H9 (cell line): ENCODE measurements at regions not wholly inside any gene's neighbourhood (a gene's known extent, or its start where the extent isn't known, plus 50 kb on each side); places are given as distances from the start of the nearest gene placed in this dataset.

Experiments used
- DNase-seq: peaks from one replicate; pipeline ENCODE4 v3.0.0-alpha.2; 2017
- H2AFZ ChIP-seq: one replicate; pipeline ENCODE4 v1.6.1; 2013; ENCODE audit warnings: mild to moderate bottlenecking, low read length, control low read depth, moderate library complexity
- H2AK5ac ChIP-seq: 2 replicates; pipeline ENCODE4 v1.6.1; 2013; ENCODE audit warnings: low read length, control low read depth, mixed read lengths; ENCODE audit not compliant: insufficient read length
- H2BK120ac ChIP-seq: one replicate; pipeline ENCODE4 v1.6.1; 2013; ENCODE audit warnings: low read depth, mild to moderate bottlenecking, low read length, control low read depth, inconsistent platforms; ENCODE audit not compliant: poor library complexity, severe bottlenecking
- H2BK12ac ChIP-seq: 2 replicates; pipeline ENCODE4 v1.6.1; 2013; ENCODE audit warnings: low read length, control low read depth, mixed read lengths, low read depth; ENCODE audit not compliant: insufficient read length
- H2BK15ac ChIP-seq: 2 replicates; pipeline ENCODE4 v1.6.1; 2013; ENCODE audit warnings: low read depth, low read length, control low read depth
- H2BK20ac ChIP-seq: one replicate; pipeline ENCODE4 v1.6.1; 2013; ENCODE audit warnings: low read depth, mild to moderate bottlenecking, low read length, control low read depth, inconsistent platforms; ENCODE audit not compliant: poor library complexity, severe bottlenecking
- H2BK5ac ChIP-seq: 2 replicates; pipeline ENCODE4 v1.6.1; 2013; ENCODE audit warnings: low read length, control low read depth, mixed read lengths; ENCODE audit not compliant: insufficient read length
- H3K14ac ChIP-seq: 2 replicates; pipeline ENCODE4 v1.6.1; 2013; ENCODE audit warnings: low read length, control low read depth; ENCODE audit not compliant: insufficient read depth
- H3K18ac ChIP-seq: 2 replicates; pipeline ENCODE4 v1.6.1; 2013; ENCODE audit warnings: low read depth, mild to moderate bottlenecking, mixed read lengths, low read length, control low read depth; ENCODE audit not compliant: insufficient read length
- H3K23ac ChIP-seq: 2 replicates; pipeline ENCODE4 v1.6.1; 2013; ENCODE audit warnings: low read length, control low read depth, mixed read lengths, low read depth; ENCODE audit not compliant: insufficient read length
- H3K23me2 ChIP-seq: 2 replicates; pipeline ENCODE4 v1.6.1; 2013; ENCODE audit warnings: low read depth, mild to moderate bottlenecking, mixed read lengths, low read length, control low read depth; ENCODE audit not compliant: insufficient read length, poor library complexity, severe bottlenecking
- H3K27ac ChIP-seq: 2 replicates; pipeline ENCODE4 v1.5.1; 2013; ENCODE audit warnings: low read length, control low read depth, mixed read lengths, low read depth; ENCODE audit not compliant: insufficient read length
- H3K27me3 ChIP-seq: 2 replicates; pipeline ENCODE4 v1.6.1; 2013; ENCODE audit warnings: low read length, control low read depth, inconsistent platforms; ENCODE audit not compliant: insufficient read depth
- H3K4ac ChIP-seq: 2 replicates; pipeline ENCODE4 v1.6.1; 2013; ENCODE audit warnings: low read depth, mild to moderate bottlenecking, control low read depth, inconsistent platforms, low read length, moderate library complexity
- H3K4me1 ChIP-seq: 2 replicates; pipeline ENCODE4 v1.6.1; 2013; ENCODE audit warnings: low read length, control low read depth, inconsistent platforms; ENCODE audit not compliant: insufficient read depth
- H3K4me2 ChIP-seq: 2 replicates; pipeline ENCODE4 v1.6.1; 2013; ENCODE audit warnings: low read length, control low read depth, mixed read lengths; ENCODE audit not compliant: insufficient read length, insufficient read depth
- H3K56ac ChIP-seq: 2 replicates; pipeline ENCODE4 v1.6.1; 2013; ENCODE audit warnings: low read depth, mild to moderate bottlenecking, mixed read lengths, low read length, control low read depth; ENCODE audit not compliant: insufficient read length
- H3K79me1 ChIP-seq: 2 replicates; pipeline ENCODE4 v1.6.1; 2013; ENCODE audit warnings: low read depth, mild to moderate bottlenecking, moderate library complexity, low read length, control low read depth, inconsistent platforms; ENCODE audit not compliant: insufficient read depth, poor library complexity, severe bottlenecking
- H3K79me2 ChIP-seq: 2 replicates; pipeline ENCODE4 v1.6.1; 2013; ENCODE audit warnings: low read length, control low read depth, inconsistent platforms; ENCODE audit not compliant: insufficient read depth
- H3K9ac ChIP-seq: 2 replicates; pipeline ENCODE4 v1.6.1; 2013; ENCODE audit warnings: low read length, control low read depth, mixed read lengths; ENCODE audit not compliant: insufficient read length; ENCODE audit errors: extremely low read depth
- H3K9me3 ChIP-seq: one replicate; pipeline ENCODE4 v1.6.1; 2013; ENCODE audit warnings: low read depth, low read length, inconsistent platforms; ENCODE audit not compliant: control insufficient read depth
- H3T11ph ChIP-seq: one replicate; pipeline ENCODE4 v1.6.1; 2013; ENCODE audit warnings: mild to moderate bottlenecking, low read length, control low read depth, inconsistent platforms
- H4K20me1 ChIP-seq: one replicate; pipeline ENCODE4 v1.6.1; 2013; ENCODE audit not compliant: control insufficient read depth, insufficient read length, insufficient read depth
- H4K5ac ChIP-seq: 2 replicates; pipeline ENCODE4 v1.6.1; 2013; ENCODE audit warnings: low read depth, mild to moderate bottlenecking, mixed read lengths, low read length, control low read depth; ENCODE audit not compliant: insufficient read length
- H4K8ac ChIP-seq: replicated peaks from 2 replicates; pipeline ENCODE4 v1.6.1; 2013; ENCODE audit warnings: low read length, control low read depth, mixed read lengths, low read depth; ENCODE audit not compliant: insufficient read length
- H4K91ac ChIP-seq: 2 replicates; pipeline ENCODE4 v1.6.1; 2013; ENCODE audit warnings: low read depth, mild to moderate bottlenecking, moderate library complexity, mixed read lengths, low read length, control low read depth; ENCODE audit not compliant: insufficient read length
- H3K27ac Mint-ChIP-seq, 3 experiments: 2 replicates in 2 of 3; 3 replicates in 1 of 3; pipeline ENCODE4 v1.8.0; 2020 to 2021; ENCODE audit warnings: mixed read lengths in 3 of 3, mild to moderate bottlenecking in 1 of 3, moderate library complexity in 1 of 3
- H3K27me3 Mint-ChIP-seq: 2 replicates; pipeline ENCODE4 v1.8.0; 2021; ENCODE audit warnings: low read depth, mild to moderate bottlenecking, moderate library complexity, mixed read lengths
- H3K36me3 Mint-ChIP-seq, 3 experiments: 2 replicates in 2 of 3; 3 replicates in 1 of 3; pipeline ENCODE4 v1.8.0; 2020 to 2021; ENCODE audit warnings: low read depth in 3 of 3, mixed read lengths in 3 of 3; ENCODE audit not compliant: insufficient read depth in 1 of 3
- H3K4me1 Mint-ChIP-seq, 2 experiments: 2 replicates each; pipeline ENCODE4 v1.8.0; 2020; ENCODE audit warnings: mixed read lengths in 2 of 2
- H3K4me3 Mint-ChIP-seq, 2 experiments: 2 replicates in 1 of 2; 3 replicates in 1 of 2; pipeline ENCODE4 v1.8.0; 2020 to 2021; ENCODE audit warnings: mild to moderate bottlenecking in 2 of 2, mixed read lengths in 2 of 2, moderate library complexity in 1 of 2
- H3K9me3 Mint-ChIP-seq, 2 experiments: 2 replicates in 1 of 2; 3 replicates in 1 of 2; pipeline ENCODE4 v1.8.0; 2020; ENCODE audit warnings: mild to moderate bottlenecking in 2 of 2, mixed read lengths in 2 of 2, moderate library complexity in 1 of 2
- WGBS: extraction: QIAGEN DNeasy Blood & Tissue Kit; methylation state at CpG from one replicate; pipeline ENCODE4 v1.1.7; 2013; ENCODE audit warnings: missing lambda C conversion rate, low lambda C conversion rate, mixed read lengths; ENCODE audit not compliant: insufficient read length; ENCODE audit errors: extremely low coverage; 5-methylcytosine and 5-hydroxymethylcytosine counted together
- TF ChIP-seq, protein P1 (sequence below): fragments of 200-600 bp; sonication (generic); conservative IDR thresholded peaks from 3 replicates; pipeline ENCODE4 v1.8.0; 2021; ENCODE audit warnings: antibody characterized with exemption, mild to moderate bottlenecking

DNA sequence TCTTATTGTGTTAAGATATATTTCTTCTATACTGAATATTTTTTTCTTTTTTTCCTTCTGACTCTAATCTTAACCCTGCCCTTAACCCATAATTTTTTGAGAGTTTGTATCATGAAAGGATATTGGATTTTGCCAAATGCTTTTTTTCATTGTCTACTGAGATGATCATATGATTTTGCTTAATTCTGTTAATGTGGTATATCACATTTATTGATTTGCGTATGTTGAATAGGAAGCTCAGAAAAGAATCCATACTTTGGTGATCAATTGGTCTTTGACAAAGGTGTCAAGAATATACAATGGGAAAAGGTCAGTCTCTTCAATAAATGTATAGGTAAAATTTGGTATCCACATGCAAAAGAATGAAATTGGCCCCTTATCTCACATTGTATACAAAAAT, 588.8 kb upstream of the ADGRB3 start:
- no peak overlapping the region for H3K4me2 ChIP-seq
- no peaks in the 10 kb centered on the region for H3K23me2 ChIP-seq
- H4K5ac ChIP-seq: no peak overlapping the region
- no peak overlapping the region for H2BK15ac ChIP-seq
- peaks cover 0 to 16% (median 6%) of the 10 kb centered on the region in 3 experiments; a peak in 5 of 7 replicates for H3K36me3 Mint-ChIP-seq
- no peaks in the 10 kb centered on the region for H3K79me2 ChIP-seq
- no peak overlapping the region for H2BK12ac ChIP-seq
- no peak overlapping the region for H3K4ac ChIP-seq
- no peaks in the 10 kb centered on the region for H3K9me3 ChIP-seq
- H3K23ac ChIP-seq: no peak overlapping the region
- H4K20me1 ChIP-seq: no peaks in the 10 kb centered on the region
- H3K4me1 Mint-ChIP-seq: peaks cover 17 to 30% of the 10 kb centered on the region in 2 experiments
- H3K27me3 ChIP-seq: no peaks in the 10 kb centered on the region
- no peaks in the 10 kb centered on the region; the same call in 1 of the 2 replicates for H3K4me1 ChIP-seq
- H2BK5ac ChIP-seq: no peak overlapping the region
- H4K8ac ChIP-seq: no peak overlapping the region
- no CpG with 5 or more reads among the region's 1 CpG for WGBS
- H3K9me3 Mint-ChIP-seq: peaks cover 5 to 10% of the 10 kb centered on the region in 2 experiments; a peak in 2 of 5 replicates
- no peak overlapping the region for H3K18ac ChIP-seq
- no peak overlapping the region for H3T11ph ChIP-seq
- H2AFZ ChIP-seq: no peak overlapping the region
- H2AK5ac ChIP-seq: no peak overlapping the region
- H3K9ac ChIP-seq: no peak overlapping the region
- no peak overlapping the region for H4K91ac ChIP-seq
- DNase-seq: no peak
- H3K27me3 Mint-ChIP-seq: no peaks in the 10 kb centered on the region
- H3K79me1 ChIP-seq: no peaks in the 10 kb centered on the region
- no peak overlapping the region for H2BK120ac ChIP-seq
- H3K56ac ChIP-seq: no peak overlapping the region
- no peak overlapping the region for H2BK20ac ChIP-seq
- TF ChIP-seq, protein P1, sequence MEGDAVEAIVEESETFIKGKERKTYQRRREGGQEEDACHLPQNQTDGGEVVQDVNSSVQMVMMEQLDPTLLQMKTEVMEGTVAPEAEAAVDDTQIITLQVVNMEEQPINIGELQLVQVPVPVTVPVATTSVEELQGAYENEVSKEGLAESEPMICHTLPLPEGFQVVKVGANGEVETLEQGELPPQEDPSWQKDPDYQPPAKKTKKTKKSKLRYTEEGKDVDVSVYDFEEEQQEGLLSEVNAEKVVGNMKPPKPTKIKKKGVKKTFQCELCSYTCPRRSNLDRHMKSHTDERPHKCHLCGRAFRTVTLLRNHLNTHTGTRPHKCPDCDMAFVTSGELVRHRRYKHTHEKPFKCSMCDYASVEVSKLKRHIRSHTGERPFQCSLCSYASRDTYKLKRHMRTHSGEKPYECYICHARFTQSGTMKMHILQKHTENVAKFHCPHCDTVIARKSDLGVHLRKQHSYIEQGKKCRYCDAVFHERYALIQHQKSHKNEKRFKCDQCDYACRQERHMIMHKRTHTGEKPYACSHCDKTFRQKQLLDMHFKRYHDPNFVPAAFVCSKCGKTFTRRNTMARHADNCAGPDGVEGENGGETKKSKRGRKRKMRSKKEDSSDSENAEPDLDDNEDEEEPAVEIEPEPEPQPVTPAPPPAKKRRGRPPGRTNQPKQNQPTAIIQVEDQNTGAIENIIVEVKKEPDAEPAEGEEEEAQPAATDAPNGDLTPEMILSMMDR: no peak
- no peak overlapping the region for H3K4me3 Mint-ChIP-seq
- no peak overlapping the region for H3K27ac Mint-ChIP-seq
- H3K27ac ChIP-seq: no peak overlapping the region
- H3K14ac ChIP-seq: no peak overlapping the region
